Calu3 (cell line): ENCODE measurements at regions not wholly inside any gene's neighbourhood (a gene's known extent, or its start where the extent isn't known, plus 50 kb on each side); places are given as distances from the start of the nearest gene placed in this dataset.

Source experiments
- BruUV-seq: library from RNA; stranded (reverse); fragments of 400-500 nt; replicated peaks from 2 replicates; lab custom pipeline; 2021; lab: Mats Ljungman, UMichigan
- CTCF ChIA-PET: fragments of 300-600 bp; sonication (Branson Sonifier 250); formaldehyde crosslinking; loops from one replicate; lab custom pipeline; 2022; ENCODE audit warnings: antibody characterized with exemption; lab: Charles Lee
- DNase-seq: peaks from one replicate; pipeline ENCODE4 v3.0.0; 2022
- H3K27ac Mint-ChIP-seq: one replicate; pipeline ENCODE4 v1.8.0; 2022; ENCODE audit warnings: mixed read lengths; ENCODE audit not compliant: unreplicated experiment
- H3K27me3 Mint-ChIP-seq: one replicate; pipeline ENCODE4 v1.8.0; 2022; ENCODE audit warnings: mixed read lengths; ENCODE audit not compliant: unreplicated experiment
- H3K36me3 Mint-ChIP-seq: one replicate; pipeline ENCODE4 v1.8.0; 2022; ENCODE audit warnings: mild to moderate bottlenecking, moderate library complexity, mixed read lengths; ENCODE audit not compliant: insufficient read depth, unreplicated experiment
- H3K4me1 Mint-ChIP-seq: one replicate; pipeline ENCODE4 v1.8.0; 2022; ENCODE audit warnings: mild to moderate bottlenecking, low read depth, mixed read lengths; ENCODE audit not compliant: unreplicated experiment
- H3K4me3 Mint-ChIP-seq: one replicate; pipeline ENCODE4 v1.8.0; 2022; ENCODE audit warnings: mild to moderate bottlenecking, low read depth, moderate library complexity, mixed read lengths; ENCODE audit not compliant: unreplicated experiment
- H3K9me3 Mint-ChIP-seq: one replicate; pipeline ENCODE4 v1.8.0; 2022; ENCODE audit warnings: low read depth, mixed read lengths; ENCODE audit not compliant: unreplicated experiment
- CTCF ChIP-seq: fragments of 200-600 bp; IDR thresholded peaks from one replicate; pipeline ENCODE4 v1.8.0; 2022; ENCODE audit warnings: antibody characterized with exemption; ENCODE audit not compliant: unreplicated experiment
- intact Hi-C: fragments of 100-400 bp; cut with micrococcal nuclease; formaldehyde crosslinking; loops from one replicate; pipeline ENCODE4 v1.10.0; 2022; ENCODE audit not compliant: unreplicated experiment

- CTCF ChIA-PET, result no interaction called here
These were observed 821.8 kb upstream of the PCDH9 start for GRCh38 chr13:68051910-68052309.

GRCh38 chr13:68050761-68051160, 820.6 kb upstream of the PCDH9 start:
- no peak for TF ChIP-seq CTCF
- no peak overlapping the region for H3K4me3 Mint-ChIP-seq
- DNase-seq, result no peak
- no peaks in the 10 kb centered on the region for H3K27me3 Mint-ChIP-seq
- H3K27ac Mint-ChIP-seq, result no peak overlapping the region
- CTCF ChIA-PET, result no interaction called here
- H3K9me3 Mint-ChIP-seq, result no peaks in the 10 kb centered on the region
- intact Hi-C loops, result no loop called here
- no peaks in the 10 kb centered on the region for H3K4me1 Mint-ChIP-seq
- no TSS peak for BruUV-seq
- H3K36me3 Mint-ChIP-seq, result no peaks in the 10 kb centered on the region

More at GRCh38 chr13:68051910-68052309, 821.8 kb upstream of the PCDH9 start:
- no peak overlapping the region for H3K4me3 Mint-ChIP-seq
- H3K27ac Mint-ChIP-seq, result no peak overlapping the region
- intact Hi-C loops, result no loop called here
- TF ChIP-seq CTCF, result no peak
- no TSS peak for BruUV-seq
- no peaks in the 10 kb centered on the region for H3K4me1 Mint-ChIP-seq
- no peak for DNase-seq
- H3K9me3 Mint-ChIP-seq, result no peaks in the 10 kb centered on the region
- no peaks in the 10 kb centered on the region for H3K27me3 Mint-ChIP-seq
- H3K36me3 Mint-ChIP-seq, result no peaks in the 10 kb centered on the region

- Mint-ChIP-seq H3K9me3 (no peaks in the 10 kb centered on the region), H3K27me3 (no peaks in the 10 kb centered on the region), H3K36me3 (no peaks in the 10 kb centered on the region), H3K27ac (no peak overlapping the region), H3K4me1 (no peaks in the 10 kb centered on the region), H3K4me3 (no peak overlapping the region)
- no TSS peak for BruUV-seq
- no peak for DNase-seq
- TF ChIP-seq CTCF, result no peak
- intact Hi-C loops, result no loop called here
- CTCF ChIA-PET, result no interaction called here
These were observed 818.7 kb upstream of the PCDH9 start for GRCh38 chr13:68048802-68049359.

- intact Hi-C loops, result no loop called here
- H3K27ac Mint-ChIP-seq, result no peak overlapping the region
- no peak for TF ChIP-seq CTCF
- no peaks in the 10 kb centered on the region for H3K9me3 Mint-ChIP-seq
- H3K27me3 Mint-ChIP-seq, result no peaks in the 10 kb centered on the region
- no peaks in the 10 kb centered on the region for H3K4me1 Mint-ChIP-seq
- BruUV-seq, result no TSS peak
- DNase-seq, result no peak
- CTCF ChIA-PET, result no interaction called here
- no peaks in the 10 kb centered on the region for H3K36me3 Mint-ChIP-seq
- H3K4me3 Mint-ChIP-seq, result no peak overlapping the region
These were observed 817.8 kb upstream of the PCDH9 start for GRCh38 chr13:68047889-68048288.
